GM18858 (cell line): ENCODE measurements at regions not wholly inside any gene's neighbourhood (a gene's known extent, or its start where the extent isn't known, plus 50 kb on each side); places are given as distances from the start of the nearest gene placed in this dataset.
A peak's percentile ranks its signal among the peaks of the same experiment; 100 is the strongest.
"Not testable (repeated sequence)": the region's sequence is repeated elsewhere in the genome, so short reads cannot be mapped to it uniquely, and the experiment has no call there.

Experiments used
- ATAC-seq: cut with Tn5 transposase; IDR thresholded peaks from one replicate; pipeline ENCODE4 v1.9.1; 2021; ENCODE audit not compliant: unreplicated experiment

- ATAC-seq, result no peak
Measured at GRCh38 chr3:34856081-34856947, 783.0 kb upstream of the ARPP21 start.

GRCh38 chr3:34858067-34858660, 781.2 kb upstream of the ARPP21 start:
- ATAC-seq, result peak; percentile 53

GRCh38 chr3:34859746-34860145, 779.6 kb upstream of the ARPP21 start:
- ATAC-seq, result no peak

GRCh38 chr3:34862456-34862855, 776.9 kb upstream of the ARPP21 start:
- no peak for ATAC-seq

DNA sequence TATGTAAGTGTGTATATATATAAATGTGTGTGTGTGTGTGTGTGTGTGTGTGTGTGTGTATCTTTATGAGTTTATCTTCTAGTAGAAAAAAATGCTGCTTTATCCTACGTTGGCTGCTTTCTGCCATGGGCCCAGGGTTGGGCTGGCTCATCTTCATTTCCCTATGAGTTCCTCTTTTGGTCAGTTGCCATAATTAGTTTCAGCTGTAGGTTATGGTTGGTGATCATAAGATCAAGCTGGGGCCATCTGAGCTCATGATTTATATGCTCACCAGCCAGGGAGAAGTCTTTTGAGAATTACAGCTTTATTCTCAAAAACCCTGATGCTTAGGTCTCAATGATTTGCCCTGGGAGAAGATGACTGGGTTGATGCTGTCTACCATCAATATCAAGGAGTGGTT, 775.8 kb upstream of the ARPP21 start:
- ATAC-seq, result no peak

DNA sequence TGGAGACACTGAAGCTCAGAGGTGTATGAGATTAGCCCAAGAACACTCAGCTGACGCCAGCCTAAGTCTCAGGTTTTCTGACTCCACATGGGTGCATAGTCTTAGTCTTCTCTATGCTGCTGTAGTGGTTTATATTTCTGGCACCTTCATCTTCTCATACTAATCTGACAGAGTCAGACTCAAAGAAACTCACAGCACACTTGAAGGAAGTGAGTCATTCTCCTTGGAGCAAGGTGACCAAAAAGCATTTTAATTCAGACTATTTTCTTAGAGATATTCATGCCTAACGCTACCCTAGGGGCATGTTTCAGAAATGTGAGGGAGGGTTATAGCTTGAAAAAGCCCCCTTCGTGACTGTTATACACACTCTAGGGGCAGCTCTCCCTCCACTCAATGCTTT, 775.3 kb upstream of the ARPP21 start:
- ATAC-seq, result no peak

DNA sequence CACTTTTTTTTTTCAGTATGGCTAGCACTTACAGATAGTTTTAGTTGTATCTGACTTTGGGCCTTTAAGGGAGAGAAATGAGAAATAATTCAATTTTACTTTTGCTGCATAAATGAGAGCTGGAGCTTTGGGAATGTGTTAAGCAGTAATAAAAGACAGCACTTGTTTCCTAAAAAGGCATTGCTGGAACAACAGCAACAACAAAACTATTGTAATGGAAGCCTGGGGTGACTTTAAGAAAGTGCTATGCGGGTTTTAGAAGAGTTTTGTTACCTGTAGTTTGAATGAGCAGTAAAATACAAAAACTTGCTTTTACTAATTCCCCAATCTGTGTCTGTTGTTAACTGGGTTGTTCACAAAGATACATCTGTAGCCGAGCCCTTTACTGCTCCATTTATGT, 774.0 kb upstream of the ARPP21 start:
- ATAC-seq, result no peak

GRCh38 chr3:34868935-34869334, 770.4 kb upstream of the ARPP21 start:
- no peak for ATAC-seq

- ATAC-seq, result no peak
Measured at GRCh38 chr3:34869696-34870095, 769.6 kb upstream of the ARPP21 start.

DNA sequence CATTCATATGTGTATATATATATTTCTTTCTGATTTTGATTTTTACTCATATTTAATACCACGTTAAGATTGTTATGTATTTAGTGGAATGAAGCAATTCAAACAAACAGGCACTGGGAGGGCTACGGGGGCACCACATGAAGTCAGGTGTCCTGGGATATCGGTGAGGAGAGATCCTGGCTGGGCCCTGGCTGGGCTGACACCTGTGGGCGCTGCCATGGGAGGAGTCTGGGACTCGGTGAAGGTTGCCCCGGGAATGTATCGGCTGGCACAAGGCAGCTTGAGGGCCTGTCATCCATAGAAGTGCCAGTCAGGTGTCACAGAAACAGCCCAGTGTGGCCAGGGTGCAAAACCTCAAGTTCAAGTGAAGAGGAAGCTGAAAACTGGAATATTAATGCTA, 766.9 kb upstream of the ARPP21 start:
- no peak for ATAC-seq

DNA sequence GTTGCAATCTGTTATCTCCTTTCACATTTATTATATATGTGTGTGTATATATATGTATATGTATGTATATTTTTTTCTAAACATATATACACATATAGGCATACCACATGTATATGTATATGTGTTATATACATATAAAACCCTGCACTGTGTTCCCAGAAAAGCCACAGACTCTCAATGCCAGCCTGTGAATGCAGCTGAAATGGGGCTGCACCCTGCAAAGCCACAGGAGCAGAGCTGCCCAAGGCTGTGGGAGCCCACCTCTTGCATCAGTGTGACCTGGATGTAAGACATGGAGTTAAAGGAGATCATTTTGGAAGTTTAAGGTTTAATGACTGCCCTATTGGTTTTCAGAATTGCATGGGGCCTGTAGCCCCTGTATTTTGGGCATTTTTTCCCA, 762.3 kb upstream of the ARPP21 start:
- ATAC-seq, result no peak

DNA sequence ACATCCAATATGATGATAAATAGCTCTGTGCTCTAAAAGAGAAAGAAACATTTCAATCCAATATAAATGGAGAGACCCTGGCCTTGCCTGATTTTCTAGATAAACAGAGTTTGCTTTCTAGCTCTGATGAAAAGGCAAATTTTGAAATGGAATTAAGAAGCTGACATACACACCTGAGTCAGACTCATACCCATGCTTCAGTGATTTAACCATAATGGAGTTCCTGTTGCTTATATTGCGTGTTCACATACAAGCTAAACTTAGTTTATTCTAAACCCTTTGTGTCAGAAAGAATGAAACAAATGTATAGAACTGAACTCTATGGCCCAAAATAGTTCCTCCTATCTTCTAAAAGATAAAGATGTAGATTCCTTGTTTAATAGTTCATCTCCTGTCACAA, 760.8 kb upstream of the ARPP21 start:
- no peak for ATAC-seq

DNA sequence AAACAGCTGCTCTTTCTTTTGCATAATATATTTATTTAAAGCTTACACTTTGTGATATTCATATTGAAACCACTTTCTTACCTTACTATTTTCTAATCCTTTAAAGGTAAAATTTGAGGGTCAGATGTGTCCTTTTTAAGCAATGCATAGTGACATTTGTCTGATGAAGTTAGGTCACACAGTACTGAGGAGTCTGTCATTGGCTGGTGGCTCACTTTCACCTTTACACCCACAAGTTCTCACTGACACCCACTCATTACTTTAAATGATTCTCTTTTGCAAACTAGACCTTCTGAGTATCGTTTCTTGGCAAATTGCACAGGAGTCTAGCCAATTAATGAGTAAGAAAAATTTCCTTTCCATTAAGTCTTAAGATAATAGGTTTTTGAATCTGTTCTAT, 758.3 kb upstream of the ARPP21 start:
- peak; percentile 59 for ATAC-seq

DNA sequence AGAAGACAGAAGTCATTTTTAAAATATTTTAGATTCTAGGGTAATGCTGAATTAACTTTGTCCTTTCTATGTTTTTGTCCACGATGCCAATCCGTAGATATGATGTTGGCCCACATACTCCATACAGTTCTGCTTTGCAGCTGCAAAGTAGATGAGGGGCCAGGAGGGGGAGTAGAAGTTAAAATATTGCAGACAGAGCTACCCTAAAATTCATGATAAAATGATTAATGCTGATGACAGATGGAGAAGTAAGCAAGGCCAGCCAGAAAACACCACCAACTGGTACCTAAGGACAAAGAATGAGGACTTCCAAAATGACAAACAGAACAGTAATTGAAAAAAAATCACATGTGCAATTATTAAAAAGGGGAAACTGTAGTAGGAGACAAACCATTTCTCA, 756.6 kb upstream of the ARPP21 start:
- ATAC-seq, result no peak

- ATAC-seq, result no peak
Measured at GRCh38 chr3:34884007-34884406, 755.3 kb upstream of the ARPP21 start.

DNA sequence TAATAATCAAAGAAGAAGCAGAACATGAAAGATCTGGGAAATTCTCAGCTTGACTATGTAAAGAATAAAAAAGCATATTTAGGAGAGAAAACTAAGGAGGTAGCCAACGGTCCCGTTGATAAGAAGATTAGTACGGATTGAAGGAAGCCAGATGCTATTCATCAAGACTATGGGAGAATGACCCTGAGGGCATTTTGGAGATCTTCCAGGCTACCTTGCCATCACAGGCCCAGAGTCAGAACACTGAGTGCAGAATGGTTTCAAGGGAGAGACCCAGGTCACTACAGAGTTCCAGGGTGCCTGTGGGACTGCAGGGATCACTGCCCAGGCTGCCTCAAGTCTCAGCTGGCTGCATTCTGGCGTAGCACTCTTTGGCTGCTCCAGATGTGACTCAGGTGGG, 752.9 kb upstream of the ARPP21 start:
- no peak for ATAC-seq

DNA sequence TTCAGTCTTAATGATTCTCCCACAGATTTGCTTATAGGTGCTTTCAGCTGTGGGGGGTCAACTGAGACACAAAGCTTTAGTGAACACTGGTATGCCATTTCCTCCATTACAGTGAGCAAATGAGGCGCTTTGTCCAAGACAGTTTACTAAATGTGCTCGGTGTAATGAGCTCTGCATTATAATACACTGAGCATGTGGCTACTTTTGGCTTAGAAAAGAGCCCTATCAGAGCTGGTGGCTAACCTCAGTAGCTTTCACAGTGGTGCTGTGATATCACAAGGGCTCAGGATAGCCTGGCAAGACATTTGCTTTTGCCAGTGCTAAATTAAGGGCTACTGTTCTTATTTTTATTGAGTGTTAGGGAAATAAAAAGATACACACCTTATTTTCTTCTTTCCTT, 749.7 kb upstream of the ARPP21 start:
- no peak for ATAC-seq

GRCh38 chr3:34890247-34890646, 749.1 kb upstream of the ARPP21 start:
- no peak for ATAC-seq

DNA sequence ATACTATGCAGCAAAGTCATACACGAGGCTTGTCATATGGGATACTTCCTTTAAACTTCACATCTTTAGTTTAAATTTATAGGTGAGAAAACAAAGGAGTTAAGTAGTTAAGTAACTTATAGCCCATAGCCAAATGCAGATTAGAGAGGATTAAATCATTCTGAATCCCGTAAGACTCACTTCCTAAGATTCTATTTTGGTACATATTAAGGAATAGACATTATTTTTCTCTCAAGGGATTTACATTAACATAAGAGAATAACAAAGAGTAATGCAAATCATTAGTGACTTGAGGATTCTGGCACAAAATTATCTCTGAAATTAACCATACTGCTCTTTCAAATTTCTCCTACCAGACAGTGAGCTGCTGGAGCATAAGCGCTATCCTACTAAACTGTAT, 747.4 kb upstream of the ARPP21 start:
- no peak for ATAC-seq

DNA sequence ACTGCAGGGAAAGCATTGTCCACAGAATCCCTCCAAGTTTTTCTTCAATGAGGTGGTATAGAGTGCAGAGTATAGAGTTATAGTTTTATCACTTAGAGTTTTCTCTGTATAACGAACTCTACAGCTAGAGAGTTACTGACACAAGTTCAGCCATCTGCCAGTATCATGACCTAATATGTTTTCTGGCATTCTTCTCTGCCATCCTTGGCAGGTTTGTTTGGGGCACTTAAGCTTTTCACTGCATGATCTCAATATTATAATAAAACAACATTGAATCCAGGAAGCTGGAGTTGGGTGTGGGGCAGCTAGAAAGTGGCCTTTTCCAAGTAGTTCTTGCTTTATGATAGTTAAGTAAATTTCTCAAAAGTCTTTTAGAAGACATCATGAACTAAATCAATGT, 743.5 kb upstream of the ARPP21 start:
- no peak for ATAC-seq

DNA sequence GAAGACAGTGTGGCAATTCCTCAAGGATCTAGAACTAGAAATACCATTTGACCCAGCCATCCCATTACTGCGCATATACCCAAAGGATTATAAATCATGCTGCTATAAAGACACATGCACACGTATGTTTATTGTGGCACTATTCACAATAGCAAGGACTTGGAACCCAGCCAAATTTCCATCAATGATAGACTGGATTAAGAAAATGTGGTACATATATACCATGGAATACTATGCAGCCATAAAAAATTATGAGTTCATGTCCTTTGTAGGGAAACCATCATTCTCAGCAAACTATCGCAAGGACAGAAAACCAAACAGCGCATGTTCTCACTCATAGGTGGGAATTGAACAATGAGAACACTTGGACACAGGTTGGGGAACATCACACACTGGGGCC, 729.6 kb upstream of the ARPP21 start:
- not testable (repeated sequence) for ATAC-seq

GRCh38 chr3:34919025-34919424, 720.3 kb upstream of the ARPP21 start:
- no peak for ATAC-seq

GRCh38 chr3:34920806-34921205, 718.5 kb upstream of the ARPP21 start:
- ATAC-seq, result no peak
